ENCODE measurements at regions not wholly inside any gene's neighbourhood (a gene's known extent, or its start where the extent isn't known, plus 50 kb on each side); places are given as distances from the start of the nearest gene placed in this dataset.

GRCh38 chr2:121030523-121030922 is 254.5 kb downstream of the TFCP2L1 start:
- TF ChIP-seq CTCF (IDR thresholded peaks at IDR 0.05; ENCODE audit: borderline replicate concordance, control extremely low read depth, extremely low read depth, insufficient read depth, missing control alignments) = no peak
- in situ Hi-C loops (cut with MboI; ENCODE audit: low sequenced_read_pairs, unreplicated experiment) = no loop called here
- DNase-seq (ENCODE audit: low spot score) = no peak

GRCh38 chr2:121031568-121032340 is 253.2 kb downstream of the TFCP2L1 start:
- no peak for TF ChIP-seq CTCF (IDR thresholded peaks at IDR 0.05; ENCODE audit: borderline replicate concordance, control extremely low read depth, extremely low read depth, insufficient read depth, missing control alignments)
- DNase-seq (ENCODE audit: low spot score) = no peak
- in situ Hi-C loops (cut with MboI; ENCODE audit: low sequenced_read_pairs, unreplicated experiment) = no loop called here

DNA sequence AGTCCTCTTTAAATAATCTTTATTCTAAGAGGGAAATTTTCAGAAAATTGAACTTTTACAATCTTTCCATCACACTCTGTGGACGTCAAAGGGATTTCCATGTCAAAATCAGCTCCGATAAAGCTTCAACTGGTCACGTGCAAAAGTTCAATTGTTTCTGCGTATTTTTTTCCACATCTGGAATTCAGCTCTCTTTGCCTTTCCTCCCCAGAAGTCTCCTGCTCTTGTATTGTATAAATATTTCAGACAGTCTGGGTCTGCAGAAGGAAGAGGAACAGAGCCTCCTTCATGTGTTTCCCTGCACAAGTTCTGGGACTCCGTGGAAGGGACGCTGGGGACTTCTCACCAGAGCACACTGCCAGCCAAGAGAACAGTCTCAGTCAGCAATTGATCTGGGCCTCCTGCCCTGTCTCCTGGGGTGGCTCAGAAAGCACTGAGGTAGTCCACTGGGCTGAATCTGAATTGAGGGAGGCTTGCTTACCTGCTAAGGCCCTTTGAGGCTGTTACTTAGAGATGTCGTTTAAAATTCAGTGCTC is 251.5 kb downstream of the TFCP2L1 start:
- in situ Hi-C loops (cut with MboI; ENCODE audit: low sequenced_read_pairs, unreplicated experiment) = no loop called here
- no peak for DNase-seq (ENCODE audit: low spot score)
- TF ChIP-seq CTCF (IDR thresholded peaks at IDR 0.05; ENCODE audit: borderline replicate concordance, control extremely low read depth, extremely low read depth, insufficient read depth, missing control alignments) = no peak

GRCh38 chr2:121034551-121034950 is 250.5 kb downstream of the TFCP2L1 start:
- no peak for DNase-seq (ENCODE audit: low spot score)
- no peak for TF ChIP-seq CTCF (IDR thresholded peaks at IDR 0.05; ENCODE audit: borderline replicate concordance, control extremely low read depth, extremely low read depth, insufficient read depth, missing control alignments)
- in situ Hi-C loops (cut with MboI; ENCODE audit: low sequenced_read_pairs, unreplicated experiment) = no loop called here

DNA sequence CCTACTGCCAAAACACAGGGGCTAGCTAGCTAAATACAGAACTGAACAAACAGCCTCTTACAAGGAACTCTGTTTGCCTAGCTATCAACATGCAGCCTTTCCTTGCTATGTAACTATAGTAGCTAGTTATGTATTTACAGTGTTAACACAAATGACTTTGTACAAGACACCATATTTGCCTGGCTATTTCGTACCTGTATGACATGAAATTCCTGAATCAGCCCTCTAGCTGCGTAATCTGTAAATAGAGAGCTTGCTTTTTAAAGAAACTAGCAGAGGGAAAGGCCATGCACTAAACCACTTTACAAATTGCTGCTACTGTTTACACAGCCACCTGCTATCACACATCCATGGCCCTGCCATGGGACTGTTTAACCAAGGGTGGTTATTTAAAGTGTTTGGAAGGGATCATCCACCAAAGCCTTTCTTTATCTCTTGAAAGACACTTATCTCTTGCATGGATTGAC is 248.7 kb downstream of the TFCP2L1 start:
- no peak for DNase-seq (ENCODE audit: low spot score)
- in situ Hi-C loops (cut with MboI; ENCODE audit: low sequenced_read_pairs, unreplicated experiment) = no loop called here

DNA sequence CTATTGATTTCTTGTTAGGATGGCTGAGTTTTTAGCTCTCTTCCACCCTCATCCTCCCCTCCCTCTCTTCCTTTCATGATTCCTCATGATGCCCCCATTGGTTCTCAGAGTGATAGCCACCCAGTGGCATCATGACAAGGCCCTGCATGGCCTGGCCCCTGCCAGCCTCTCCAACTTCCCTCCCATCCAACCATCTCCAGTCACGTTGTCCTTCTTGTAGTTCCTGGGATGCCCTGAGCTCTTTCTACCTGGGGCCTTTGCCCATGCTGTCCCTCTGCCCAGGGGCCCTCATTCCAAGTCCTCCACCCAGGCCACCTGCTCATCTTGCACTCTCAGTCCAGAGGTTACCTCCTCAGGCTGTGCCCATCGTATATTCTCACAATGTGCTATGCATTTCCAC is 247.5 kb downstream of the TFCP2L1 start:
- in situ Hi-C loops (cut with MboI; ENCODE audit: low sequenced_read_pairs, unreplicated experiment) = no loop called here
- no peak for TF ChIP-seq CTCF (IDR thresholded peaks at IDR 0.05; ENCODE audit: borderline replicate concordance, control extremely low read depth, extremely low read depth, insufficient read depth, missing control alignments)
- DNase-seq (ENCODE audit: low spot score) = no peak

More for the DNA sequence above, 248.7 kb downstream of the TFCP2L1 start:
- TF ChIP-seq CTCF (IDR thresholded peaks at IDR 0.05; ENCODE audit: borderline replicate concordance, control extremely low read depth, extremely low read depth, insufficient read depth, missing control alignments) = no peak
